ENCODE measurements at regions not wholly inside any gene's neighbourhood (a gene's known extent, or its start where the extent isn't known, plus 50 kb on each side); places are given as distances from the start of the nearest gene placed in this dataset.

GRCh38 chr3:34235096-34235495, 436.7 kb downstream of the PDCD6IP start:
- no peak for TF ChIP-seq CTCF (IDR thresholded peaks at IDR 0.05; ENCODE audit: insufficient read depth, missing control alignments)
- no peak for FAIRE-seq
- no peak for DNase-seq (ENCODE audit: insufficient read length, low spot score)

DNA sequence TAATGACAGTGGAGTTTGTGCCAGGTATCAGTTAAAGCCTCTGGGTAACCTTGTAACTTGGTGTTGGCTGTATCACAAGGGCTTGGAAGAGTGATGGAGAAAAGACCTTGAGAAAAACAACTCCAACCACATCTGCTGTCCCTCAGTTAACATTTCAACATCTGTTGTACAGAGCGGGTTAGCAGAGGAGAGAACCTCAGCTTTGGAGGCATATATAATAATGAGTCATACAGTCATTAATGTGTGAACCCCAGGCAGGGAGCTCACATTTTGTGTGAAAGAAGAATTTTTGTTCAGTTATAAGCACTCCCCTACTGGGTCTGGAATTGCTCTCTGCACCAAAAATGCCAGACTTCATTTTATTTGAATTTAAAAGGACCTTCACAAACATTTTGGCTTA, 439.5 kb downstream of the PDCD6IP start:
- no peak for FAIRE-seq
- TF ChIP-seq CTCF (IDR thresholded peaks at IDR 0.05; ENCODE audit: insufficient read depth, missing control alignments), result no peak
- no peak for DNase-seq (ENCODE audit: insufficient read length, low spot score)

DNA sequence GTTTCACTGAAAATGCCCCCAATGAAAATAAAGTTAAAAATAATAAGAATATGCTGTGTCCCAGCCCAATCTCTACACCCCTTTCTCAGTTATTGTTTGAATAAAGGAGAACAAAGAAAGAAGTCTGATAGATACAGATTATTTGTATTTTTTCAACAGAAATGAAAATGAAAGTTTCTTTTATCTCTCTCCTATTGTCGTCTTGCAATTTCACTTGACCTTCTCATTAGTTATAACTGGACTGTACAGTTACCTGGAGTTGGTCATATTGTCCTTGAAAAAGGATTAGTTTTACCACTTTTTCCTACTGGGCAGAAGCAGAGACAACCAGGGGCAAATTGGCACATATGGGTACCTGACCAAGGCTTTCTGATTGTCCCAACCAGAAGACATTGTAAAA, 440.0 kb downstream of the PDCD6IP start:
- DNase-seq (ENCODE audit: insufficient read length, low spot score), result no peak
- FAIRE-seq, result no peak
- no peak for TF ChIP-seq CTCF (IDR thresholded peaks at IDR 0.05; ENCODE audit: insufficient read depth, missing control alignments)

GRCh38 chr3:34239287-34239686, 440.9 kb downstream of the PDCD6IP start:
- DNase-seq (ENCODE audit: insufficient read length, low spot score) (no peak), FAIRE-seq (no peak)
- TF ChIP-seq CTCF (IDR thresholded peaks at IDR 0.05; ENCODE audit: insufficient read depth, missing control alignments), result no peak

DNA sequence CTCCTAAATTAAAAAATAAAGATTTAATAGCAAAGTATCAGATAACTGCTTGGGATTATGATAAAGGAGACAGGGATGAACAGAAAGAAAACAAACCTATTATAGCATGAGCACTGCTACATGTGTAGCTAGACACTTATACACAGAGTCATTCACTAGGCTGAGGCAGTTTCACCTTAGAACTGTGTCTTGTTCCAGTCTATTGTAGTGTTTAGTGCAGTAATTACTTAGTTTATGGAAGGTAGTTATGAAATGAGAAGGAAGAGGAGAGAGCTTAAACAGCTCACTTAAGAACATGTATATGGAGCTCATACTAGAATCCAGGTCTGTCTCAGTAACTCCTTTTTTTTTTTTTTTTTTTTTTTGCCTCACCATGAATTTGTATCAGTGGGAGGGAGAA, 441.4 kb downstream of the PDCD6IP start:
- no peak for TF ChIP-seq CTCF (IDR thresholded peaks at IDR 0.05; ENCODE audit: insufficient read depth, missing control alignments)
- DNase-seq (ENCODE audit: insufficient read length, low spot score), result no peak
- FAIRE-seq, result no peak

GRCh38 chr3:34247401-34247800, 449.0 kb downstream of the PDCD6IP start:
- no peak for TF ChIP-seq CTCF (IDR thresholded peaks at IDR 0.05; ENCODE audit: insufficient read depth, missing control alignments)
- FAIRE-seq (no peak), DNase-seq (ENCODE audit: insufficient read length, low spot score) (no peak)

GRCh38 chr3:34248352-34248751, 449.9 kb downstream of the PDCD6IP start:
- FAIRE-seq (no peak), DNase-seq (ENCODE audit: insufficient read length, low spot score) (no peak)
- TF ChIP-seq CTCF (IDR thresholded peaks at IDR 0.05; ENCODE audit: insufficient read depth, missing control alignments), result no peak

Data from D721Med (cell line).